Endothelial cell of umbilical vein (primary cell): ENCODE measurements at regions not wholly inside any gene's neighbourhood (a gene's known extent, or its start where the extent isn't known, plus 50 kb on each side); places are given as distances from the start of the nearest gene placed in this dataset.

Experiments
- BruUV-seq: library from RNA; stranded (reverse); fragments of 400-500 nt; replicated peaks from 2 replicates; lab custom pipeline; 2021; lab: Mats Ljungman, UMichigan
- CTCF ChIA-PET: fragments of 300-600, 350-600 bp; sonication (Branson Sonifier 250); formaldehyde crosslinking; loops from one replicate; lab custom pipeline; 2021; ENCODE audit warnings: antibody characterized with exemption, inconsistent platforms; lab: Charles Lee
- POLR2A ChIA-PET: fragments of 300-600, 350-600 bp; sonication (Branson Sonifier 250); formaldehyde crosslinking; loops from one replicate; lab custom pipeline; 2021; ENCODE audit warnings: antibody characterized with exemption, inconsistent platforms; lab: Charles Lee
- DNase-seq: peaks from one replicate; pipeline ENCODE4 v3.0.0-alpha.2; 2011; ENCODE audit warnings: low read depth, low spot score
- FAIRE-seq: peaks from 2 replicates; lab custom pipeline; 2011; peaks lifted over from hg19 to GRCh38; lab: Jason Lieb, UNC
- H2AFZ ChIP-seq: 2 replicates; pipeline ENCODE4 v1.6.0; 2012; ENCODE audit warnings: low read depth, low read length, control low read depth, inconsistent platforms
- H3K27ac ChIP-seq: 2 replicates; pipeline ENCODE4 v1.5.1; 2011; ENCODE audit warnings: low read depth, mild to moderate bottlenecking, control low read depth, low read length, moderate library complexity; ENCODE audit not compliant: insufficient read depth
- H3K27me3 ChIP-seq, 2 experiments: 2 replicates each; pipeline versions ENCODE4 v1.6.0 to v1.6.1; 2011; ENCODE audit warnings: low read length in 2 of 2, mixed read lengths in 1 of 2; ENCODE audit not compliant: control insufficient read depth in 2 of 2, insufficient read depth in 2 of 2
- H3K36me3 ChIP-seq, 2 experiments: 2 replicates in 1 of 2; 3 replicates in 1 of 2; pipeline ENCODE4 v1.5.1; 2011; ENCODE audit warnings: low read length in 2 of 2, mild to moderate bottlenecking in 1 of 2, moderate library complexity in 1 of 2; ENCODE audit not compliant: control insufficient read depth in 2 of 2, insufficient read depth in 2 of 2; ENCODE audit errors: extremely low read depth in 1 of 2
- H3K4me1 ChIP-seq: 3 replicates; pipeline ENCODE4 v1.5.1; 2011; ENCODE audit warnings: mild to moderate bottlenecking, low read length; ENCODE audit not compliant: control insufficient read depth, insufficient read depth; ENCODE audit errors: extremely low read depth
- H3K4me2 ChIP-seq: 2 replicates; pipeline ENCODE4 v1.6.1; 2011; ENCODE audit warnings: low read length, control low read depth, mixed read lengths; ENCODE audit not compliant: insufficient read depth
- H3K4me3 ChIP-seq, 3 experiments: fragments of 200-600 bp in 1 of 3; sonication (generic), shearing (Covaris generic) in 1 of 3; replicated peaks in 1 of 3; 2 replicates each; pipeline ENCODE4 v1.5.1; 2011 to 2016; ENCODE audit warnings: control low read depth in 3 of 3, low read length in 3 of 3, mild to moderate bottlenecking in 2 of 3, inconsistent platforms in 1 of 3, low read depth in 1 of 3, moderate library complexity in 1 of 3; ENCODE audit not compliant: insufficient read depth in 1 of 3
- H3K79me2 ChIP-seq: 2 replicates; pipeline ENCODE4 v1.6.0; 2012; ENCODE audit warnings: low read length, inconsistent platforms; ENCODE audit not compliant: control insufficient read depth, insufficient read depth
- H3K9ac ChIP-seq: replicated peaks from 2 replicates; pipeline ENCODE3; 2011; ENCODE audit warnings: low read length, control low read depth; ENCODE audit not compliant: insufficient read depth; ENCODE audit errors: extremely low read depth
- H3K9me1 ChIP-seq: replicated peaks from 3 replicates; pipeline ENCODE4 v1.6.0; 2011; ENCODE audit warnings: mild to moderate bottlenecking, low read length; ENCODE audit not compliant: control insufficient read depth, insufficient read depth; ENCODE audit errors: extremely low read depth
- H3K9me3 ChIP-seq: replicated peaks from 2 replicates; pipeline ENCODE4 v1.5.1; 2012; ENCODE audit warnings: low read length, inconsistent platforms; ENCODE audit not compliant: control insufficient read depth, insufficient read depth
- H4K20me1 ChIP-seq: replicated peaks from 2 replicates; pipeline ENCODE3; 2011; ENCODE audit warnings: mild to moderate bottlenecking, low read length; ENCODE audit not compliant: control insufficient read depth, insufficient read depth; ENCODE audit errors: extremely low read depth
- CTCF ChIP-seq, 2 donors: IDR thresholded peaks; 1 replicate in 1 of 2; 2 replicates in 1 of 2; pipeline ENCODE4 v1.5.1; 2011; ENCODE audit warnings: low read length in 2 of 2, mild to moderate bottlenecking in 2 of 2, moderate library complexity in 2 of 2, control low read depth in 1 of 2, inconsistent platforms in 1 of 2, low read depth in 1 of 2; ENCODE audit not compliant: insufficient read depth in 1 of 2; ENCODE audit errors: extremely low read depth in 1 of 2
- EZH2 ChIP-seq: IDR thresholded peaks from 2 replicates; pipeline ENCODE4 v1.6.1; 2012; ENCODE audit warnings: borderline replicate concordance, low read depth, mild to moderate bottlenecking, moderate library complexity, low read length, inconsistent platforms; ENCODE audit not compliant: severe bottlenecking
- FOS ChIP-seq: IDR thresholded peaks from 2 replicates; pipeline ENCODE4 v1.6.1; 2011; ENCODE audit warnings: mild to moderate bottlenecking, low read length, moderate library complexity, borderline replicate concordance; ENCODE audit not compliant: insufficient read depth
- GATA2 ChIP-seq: IDR thresholded peaks from 2 replicates; pipeline ENCODE4 v1.7.0; 2011; ENCODE audit warnings: low read depth, mild to moderate bottlenecking, moderate library complexity, mixed read lengths, low read length; ENCODE audit not compliant: insufficient read length, insufficient read depth
- JUN ChIP-seq: IDR thresholded peaks from 2 replicates; pipeline ENCODE4 v1.6.1; 2011; ENCODE audit warnings: borderline replicate concordance, low read depth; ENCODE audit not compliant: insufficient read length, insufficient read depth
- MAX ChIP-seq: IDR thresholded peaks from 2 replicates; pipeline ENCODE4 v1.6.1; 2011; ENCODE audit not compliant: insufficient read depth, insufficient read length
- MYC ChIP-seq: IDR thresholded peaks from one replicate; pipeline ENCODE4 v1.6.1; 2011; ENCODE audit warnings: mild to moderate bottlenecking, low read depth, low read length
- POLR2A ChIP-seq: IDR thresholded peaks from 2 replicates; pipeline ENCODE4 v1.6.1; 2012; ENCODE audit warnings: low read depth, mild to moderate bottlenecking, control low read depth, low read length
- POLR2AphosphoS5 ChIP-seq: IDR thresholded peaks from 2 replicates; pipeline ENCODE4 v1.6.1; 2012; ENCODE audit warnings: low read depth, mild to moderate bottlenecking, control low read depth, low read length, moderate library complexity; ENCODE audit not compliant: insufficient read depth
- dilution Hi-C: fragments of 300-500 bp; cut with MboI; formaldehyde crosslinking; loops from one replicate; pipeline ENCODE4 v1.15.0; 2019; ENCODE audit warnings: low sequenced_read_pairs; ENCODE audit not compliant: extremely low pct_ligation_motif_present
- intact Hi-C: fragments of 100-400 bp; cut with micrococcal nuclease; formaldehyde crosslinking; loops from one replicate; pipeline ENCODE4 v1.10.0; 2022

- H3K27ac ChIP-seq = no peak overlapping the region
- no peaks in the 10 kb centered on the region for H3K36me3 ChIP-seq
- ChIA-PET POLR2A (no interaction called here), CTCF (interaction anchor here (1.1 to 2.1 kb wide), 4 partner anchors 10 to 319 kb away, joined by 3 to 8 read pairs (median 4); no protein-coding TSS in a partner anchor)
- H3K9ac ChIP-seq = no peak overlapping the region
- H4K20me1 ChIP-seq = no peaks in the 10 kb centered on the region
- no TSS peak for BruUV-seq
- no peak overlapping the region for H2AFZ ChIP-seq
- no peak for FAIRE-seq
- dilution Hi-C loops = no loop called here
- no peak overlapping the region for H3K4me3 ChIP-seq
- H3K9me1 ChIP-seq = no peaks in the 10 kb centered on the region
- no peaks in the 10 kb centered on the region for H3K79me2 ChIP-seq
- intact Hi-C loops = no loop called here
- peaks cover 3% of the 10 kb centered on the region for H3K4me1 ChIP-seq
- no peaks in the 10 kb centered on the region for H3K27me3 ChIP-seq
- DNase-seq = no peak
- H3K4me2 ChIP-seq = no peak overlapping the region
- TF ChIP-seq POLR2A (no peak), EZH2 (no peak), JUN (no peak), MAX (no peak), CTCF (IDR thresholded peaks at IDR 0.05; ENCODE audit: extremely low read depth in 1 of 2, insufficient read depth in 1 of 2, low read depth in 1 of 2, low read length in 2 of 2) (no peak), MYC (no peak), POLR2AphosphoS5 (no peak), GATA2 (no peak), FOS (no peak)
- no peaks in the 10 kb centered on the region for H3K9me3 ChIP-seq
Observed at GRCh38 chr5:133742431-133742988, 130.2 kb upstream of the FSTL4 start.
